GM12878 (cell line): ENCODE measurements at regions not wholly inside any gene's neighbourhood (a gene's known extent, or its start where the extent isn't known, plus 50 kb on each side); places are given as distances from the start of the nearest gene placed in this dataset.

Experiments
- ATAC-seq: fragments of 200-7000 bp; cut with Tn5 transposase; 3 replicates; pipeline ENCODE4 v1.9.1; 2020; ENCODE audit warnings: mild to moderate bottlenecking, moderate library complexity
- BruUV-seq: library from RNA; stranded (reverse); fragments of 400-500 nt; replicated peaks from 2 replicates; lab custom pipeline; 2021; lab: Mats Ljungman, UMichigan
- CTCF ChIA-PET: fragments of 300-600 bp; sonication (Branson Sonifier 250); formaldehyde crosslinking; extraction: SDS; loops from one replicate; lab custom pipeline; 2021; ENCODE audit warnings: inconsistent platforms; lab: Yijun Ruan, JAX
- POLR2A ChIA-PET: fragments of 350-600 bp; formaldehyde crosslinking; extraction: SDS; loops from one replicate; lab custom pipeline; 2021; ENCODE audit warnings: inconsistent platforms; lab: Charles Lee
- RAD21 ChIA-PET: fragments of 300-600 bp; sonication (Branson Sonifier 250); formaldehyde crosslinking; loops from one replicate; lab custom pipeline; 2023; ENCODE audit warnings: antibody characterized with exemption; ENCODE audit not compliant: unreplicated experiment; lab: Charles Lee
- SMC1A ChIA-PET: fragments of 300-600 bp; sonication (Branson Sonifier 250); formaldehyde crosslinking; loops from one replicate; lab custom pipeline; 2023; ENCODE audit not compliant: unreplicated experiment, uncharacterized antibody; lab: Charles Lee
- DNase-seq: peaks from one replicate; pipeline ENCODE4 v3.0.0-alpha.2; 2011; ENCODE audit warnings: low read depth, low spot score
- FAIRE-seq: peaks from 3 replicates; lab custom pipeline; 2011; peaks lifted over from hg19 to GRCh38; lab: Jason Lieb, UNC
- H2AFZ ChIP-seq: 2 replicates; pipeline ENCODE4 v1.6.0; 2011; ENCODE audit warnings: low read depth, low read length, control low read depth; ENCODE audit not compliant: control insufficient read depth
- H3K27ac ChIP-seq: 2 replicates; pipeline ENCODE4 v1.5.1; 2011; ENCODE audit warnings: control low read depth; ENCODE audit not compliant: control insufficient read depth, insufficient read depth
- H3K27me3 ChIP-seq, 2 experiments: replicated peaks in 1 of 2; 2 replicates each; pipeline versions ENCODE4 v1.6.0 to v1.6.1; 2011; ENCODE audit warnings: low read length in 1 of 2; ENCODE audit not compliant: control insufficient read depth in 2 of 2, insufficient read depth in 2 of 2
- H3K36me3 ChIP-seq, 2 experiments: 2 replicates each; pipeline ENCODE4 v1.5.1; 2011; ENCODE audit warnings: low read length in 1 of 2; ENCODE audit not compliant: control insufficient read depth in 2 of 2, insufficient read depth in 2 of 2
- H3K4me1 ChIP-seq: 2 replicates; pipeline ENCODE4 v1.6.1; 2011; ENCODE audit warnings: mild to moderate bottlenecking, low read length, moderate library complexity, mixed read lengths; ENCODE audit not compliant: control insufficient read depth, insufficient read depth
- H3K4me2 ChIP-seq: 2 replicates; pipeline ENCODE4 v1.6.0; 2011; ENCODE audit warnings: control low read depth; ENCODE audit not compliant: control insufficient read depth, insufficient read depth
- H3K4me3 ChIP-seq: fragments of 200-600 bp; sonication (generic); 2 replicates; pipeline ENCODE4 v1.5.1; 2016
- H3K79me2 ChIP-seq: 2 replicates; pipeline ENCODE4 v1.6.0; 2011; ENCODE audit warnings: low read length; ENCODE audit not compliant: control insufficient read depth, insufficient read depth
- H3K9ac ChIP-seq: 2 replicates; pipeline ENCODE4 v1.8.0; 2011; ENCODE audit warnings: low read length, control low read depth, mixed read lengths; ENCODE audit not compliant: control insufficient read depth, insufficient read depth
- H3K9me3 ChIP-seq: replicated peaks from 3 replicates; pipeline ENCODE4 v1.5.1; 2011; ENCODE audit warnings: mild to moderate bottlenecking, low read length; ENCODE audit not compliant: control insufficient read depth, insufficient read depth
- H4K20me1 ChIP-seq: 2 replicates; pipeline ENCODE4 v1.6.0; 2011; ENCODE audit not compliant: control insufficient read depth, insufficient read depth
- FOXM1 ChIP-seq: IDR thresholded peaks from 2 replicates; pipeline ENCODE4 v1.6.1; 2012; ENCODE audit warnings: low read depth, mild to moderate bottlenecking, inconsistent platforms, low read length, moderate library complexity
- HSF1 ChIP-seq: fragments of 150-350 bp; IDR thresholded peaks from 2 replicates; pipeline ENCODE4 v1.6.1; 2014; ENCODE audit warnings: mild to moderate bottlenecking, low read depth, low read length
- JUNB ChIP-seq: IDR thresholded peaks from 2 replicates; pipeline ENCODE4 v1.6.1; 2016; ENCODE audit warnings: antibody characterized with exemption, mild to moderate bottlenecking
- KAT2A ChIP-seq: conservative IDR thresholded peaks from 2 replicates; pipeline ENCODE4 v1.6.1; 2011; ENCODE audit warnings: low read depth, low read length; ENCODE audit not compliant: control insufficient read depth
- MEF2A ChIP-seq: IDR thresholded peaks from 2 replicates; pipeline ENCODE4 v1.6.1; 2011; ENCODE audit warnings: low read depth, mild to moderate bottlenecking, low read length, moderate library complexity; ENCODE audit not compliant: insufficient read depth
- MXI1 ChIP-seq: fragments of 150-350 bp; IDR thresholded peaks from 2 replicates; pipeline ENCODE4 v1.6.1; 2011; ENCODE audit warnings: low read depth, mild to moderate bottlenecking, inconsistent platforms, low read length, improper control_type of control experiment
- NFIC ChIP-seq: IDR thresholded peaks from 2 replicates; pipeline ENCODE4 v1.6.1; 2012; ENCODE audit warnings: low read depth, mild to moderate bottlenecking, inconsistent platforms, low read length, moderate library complexity
- RCOR1 ChIP-seq: conservative IDR thresholded peaks from 2 replicates; pipeline ENCODE4 v1.6.1; 2012; ENCODE audit warnings: low read depth, low read length, improper control_type of control experiment
- SREBF2 ChIP-seq: IDR thresholded peaks from 2 replicates; pipeline ENCODE4 v1.6.1; 2012; ENCODE audit warnings: mild to moderate bottlenecking, low read length
- WGBS: methylation state at CpG from one replicate; pipeline ENCODE4 v1.1.6; 2016; ENCODE audit warnings: low lambda C conversion rate; ENCODE audit not compliant: insufficient replicate concordance, insufficient coverage; ENCODE audit errors: missing lambda C conversion rate; 5-methylcytosine and 5-hydroxymethylcytosine counted together
- in situ Hi-C: fragments of 300-500 bp; cut with MboI; formaldehyde crosslinking; loops from 9 replicates; pipeline ENCODE4 v1.14.3; 2018; ENCODE audit warnings: mixed read lengths
- intact Hi-C: fragments of 100-400 bp; cut with micrococcal nuclease; formaldehyde crosslinking; loops from one replicate; pipeline ENCODE4 v1.14.2; 2022; ENCODE audit not compliant: unreplicated experiment
- TF ChIP-seq, protein P1 (sequence below): IDR thresholded peaks from 2 replicates; pipeline ENCODE4 v1.6.1; 2012; ENCODE audit warnings: improper control_type of control experiment, low read depth, low read length; ENCODE audit not compliant: insufficient replicate concordance
- TF ChIP-seq, protein P2 (sequence below): fragments of 450-650 bp; IDR thresholded peaks from 2 replicates; pipeline ENCODE4 v1.6.1; 2016; ENCODE audit warnings: mild to moderate bottlenecking, moderate library complexity, borderline replicate concordance

DNA sequence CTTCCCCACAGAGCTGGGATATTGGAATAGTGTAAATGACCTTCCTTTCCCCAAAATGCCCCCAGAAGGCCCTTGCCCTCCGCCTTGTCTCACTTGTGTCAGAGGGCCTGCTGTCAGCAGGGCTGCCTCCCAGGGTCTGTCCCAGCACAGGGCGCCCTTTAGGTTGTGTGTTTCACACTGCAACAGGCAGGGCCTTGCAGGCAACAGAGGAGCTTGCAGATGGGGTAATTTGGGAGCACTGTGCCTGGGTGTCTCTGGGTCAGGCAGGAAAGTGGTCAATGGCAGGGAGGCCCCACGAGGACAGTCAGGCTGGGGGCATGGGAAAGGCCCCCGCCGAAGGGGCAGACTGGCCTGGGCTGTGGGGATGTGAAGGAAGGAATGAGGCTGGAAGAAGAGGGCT is 130.7 kb downstream of the ASB1 start:
- Histone ChIP-seq H3K4me1 (no peaks in the 10 kb centered on the region), H3K36me3 (no peaks in the 10 kb centered on the region), H3K9me3 (no peaks in the 10 kb centered on the region), H3K79me2 (no peaks in the 10 kb centered on the region), H3K27me3 (no peaks in the 10 kb centered on the region; a peak in 1 of 4 replicates), H4K20me1 (no peaks in the 10 kb centered on the region), H3K4me2 (no peak overlapping the region), H3K27ac (no peak overlapping the region), H2AFZ (no peak overlapping the region), H3K4me3 (no peak overlapping the region), H3K9ac (no peak overlapping the region)
- ChIA-PET CTCF (no interaction called here), POLR2A (no interaction called here), RAD21 (no interaction called here), SMC1A (no interaction called here)
- intact Hi-C loops (no loop called here), in situ Hi-C loops (no loop called here)
- ATAC-seq, result no peak
- BruUV-seq, result no TSS peak
- 45% methylated on average over 5 of the region's 5 CpGs for WGBS
- DNase-seq, result no peak
- no peak for FAIRE-seq
- no peak for TF ChIP-seq MEF2A
- TF ChIP-seq SREBF2, result no peak
- TF ChIP-seq MXI1, result no peak
- TF ChIP-seq HSF1, result no peak
- no peak for TF ChIP-seq JUNB
- TF ChIP-seq, protein P1, sequence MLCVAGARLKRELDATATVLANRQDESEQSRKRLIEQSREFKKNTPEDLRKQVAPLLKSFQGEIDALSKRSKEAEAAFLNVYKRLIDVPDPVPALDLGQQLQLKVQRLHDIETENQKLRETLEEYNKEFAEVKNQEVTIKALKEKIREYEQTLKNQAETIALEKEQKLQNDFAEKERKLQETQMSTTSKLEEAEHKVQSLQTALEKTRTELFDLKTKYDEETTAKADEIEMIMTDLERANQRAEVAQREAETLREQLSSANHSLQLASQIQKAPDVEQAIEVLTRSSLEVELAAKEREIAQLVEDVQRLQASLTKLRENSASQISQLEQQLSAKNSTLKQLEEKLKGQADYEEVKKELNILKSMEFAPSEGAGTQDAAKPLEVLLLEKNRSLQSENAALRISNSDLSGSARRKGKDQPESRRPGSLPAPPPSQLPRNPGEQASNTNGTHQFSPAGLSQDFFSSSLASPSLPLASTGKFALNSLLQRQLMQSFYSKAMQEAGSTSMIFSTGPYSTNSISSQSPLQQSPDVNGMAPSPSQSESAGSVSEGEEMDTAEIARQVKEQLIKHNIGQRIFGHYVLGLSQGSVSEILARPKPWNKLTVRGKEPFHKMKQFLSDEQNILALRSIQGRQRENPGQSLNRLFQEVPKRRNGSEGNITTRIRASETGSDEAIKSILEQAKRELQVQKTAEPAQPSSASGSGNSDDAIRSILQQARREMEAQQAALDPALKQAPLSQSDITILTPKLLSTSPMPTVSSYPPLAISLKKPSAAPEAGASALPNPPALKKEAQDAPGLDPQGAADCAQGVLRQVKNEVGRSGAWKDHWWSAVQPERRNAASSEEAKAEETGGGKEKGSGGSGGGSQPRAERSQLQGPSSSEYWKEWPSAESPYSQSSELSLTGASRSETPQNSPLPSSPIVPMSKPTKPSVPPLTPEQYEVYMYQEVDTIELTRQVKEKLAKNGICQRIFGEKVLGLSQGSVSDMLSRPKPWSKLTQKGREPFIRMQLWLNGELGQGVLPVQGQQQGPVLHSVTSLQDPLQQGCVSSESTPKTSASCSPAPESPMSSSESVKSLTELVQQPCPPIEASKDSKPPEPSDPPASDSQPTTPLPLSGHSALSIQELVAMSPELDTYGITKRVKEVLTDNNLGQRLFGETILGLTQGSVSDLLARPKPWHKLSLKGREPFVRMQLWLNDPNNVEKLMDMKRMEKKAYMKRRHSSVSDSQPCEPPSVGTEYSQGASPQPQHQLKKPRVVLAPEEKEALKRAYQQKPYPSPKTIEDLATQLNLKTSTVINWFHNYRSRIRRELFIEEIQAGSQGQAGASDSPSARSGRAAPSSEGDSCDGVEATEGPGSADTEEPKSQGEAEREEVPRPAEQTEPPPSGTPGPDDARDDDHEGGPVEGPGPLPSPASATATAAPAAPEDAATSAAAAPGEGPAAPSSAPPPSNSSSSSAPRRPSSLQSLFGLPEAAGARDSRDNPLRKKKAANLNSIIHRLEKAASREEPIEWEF, result no peak
- TF ChIP-seq RCOR1, result no peak
- no peak for TF ChIP-seq KAT2A
- TF ChIP-seq, protein P2, sequence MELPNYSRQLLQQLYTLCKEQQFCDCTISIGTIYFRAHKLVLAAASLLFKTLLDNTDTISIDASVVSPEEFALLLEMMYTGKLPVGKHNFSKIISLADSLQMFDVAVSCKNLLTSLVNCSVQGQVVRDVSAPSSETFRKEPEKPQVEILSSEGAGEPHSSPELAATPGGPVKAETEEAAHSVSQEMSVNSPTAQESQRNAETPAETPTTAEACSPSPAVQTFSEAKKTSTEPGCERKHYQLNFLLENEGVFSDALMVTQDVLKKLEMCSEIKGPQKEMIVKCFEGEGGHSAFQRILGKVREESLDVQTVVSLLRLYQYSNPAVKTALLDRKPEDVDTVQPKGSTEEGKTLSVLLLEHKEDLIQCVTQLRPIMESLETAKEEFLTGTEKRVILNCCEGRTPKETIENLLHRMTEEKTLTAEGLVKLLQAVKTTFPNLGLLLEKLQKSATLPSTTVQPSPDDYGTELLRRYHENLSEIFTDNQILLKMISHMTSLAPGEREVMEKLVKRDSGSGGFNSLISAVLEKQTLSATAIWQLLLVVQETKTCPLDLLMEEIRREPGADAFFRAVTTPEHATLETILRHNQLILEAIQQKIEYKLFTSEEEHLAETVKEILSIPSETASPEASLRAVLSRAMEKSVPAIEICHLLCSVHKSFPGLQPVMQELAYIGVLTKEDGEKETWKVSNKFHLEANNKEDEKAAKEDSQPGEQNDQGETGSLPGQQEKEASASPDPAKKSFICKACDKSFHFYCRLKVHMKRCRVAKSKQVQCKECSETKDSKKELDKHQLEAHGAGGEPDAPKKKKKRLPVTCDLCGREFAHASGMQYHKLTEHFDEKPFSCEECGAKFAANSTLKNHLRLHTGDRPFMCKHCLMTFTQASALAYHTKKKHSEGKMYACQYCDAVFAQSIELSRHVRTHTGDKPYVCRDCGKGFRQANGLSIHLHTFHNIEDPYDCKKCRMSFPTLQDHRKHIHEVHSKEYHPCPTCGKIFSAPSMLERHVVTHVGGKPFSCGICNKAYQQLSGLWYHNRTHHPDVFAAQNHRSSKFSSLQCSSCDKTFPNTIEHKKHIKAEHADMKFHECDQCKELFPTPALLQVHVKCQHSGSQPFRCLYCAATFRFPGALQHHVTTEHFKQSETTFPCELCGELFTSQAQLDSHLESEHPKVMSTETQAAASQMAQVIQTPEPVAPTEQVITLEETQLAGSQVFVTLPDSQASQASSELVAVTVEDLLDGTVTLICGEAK, result no peak
- TF ChIP-seq FOXM1, result no peak
- TF ChIP-seq NFIC, result no peak
